OCI-LY1 (cell line): ENCODE measurements at regions not wholly inside any gene's neighbourhood (a gene's known extent, or its start where the extent isn't known, plus 50 kb on each side); places are given as distances from the start of the nearest gene placed in this dataset.

Experiments used
- H2AFZ ChIP-seq: fragments of 200-600 bp; sonication (generic), shearing (Covaris generic); 2 replicates; pipeline ENCODE4 v1.6.0; 2014; ENCODE audit warnings: antibody characterized with exemption, mild to moderate bottlenecking, low read length
- H3F3A ChIP-seq: fragments of 200-600 bp; sonication (generic), shearing (Covaris generic); 2 replicates; pipeline ENCODE4 v1.6.0; 2014; ENCODE audit warnings: mild to moderate bottlenecking, antibody characterized with exemption, low read length, moderate library complexity; ENCODE audit not compliant: insufficient read depth
- H3K27ac ChIP-seq: fragments of 200-600 bp; sonication (generic); 2 replicates; pipeline ENCODE4 v1.5.1; 2014; ENCODE audit warnings: low read length, mixed run types, mild to moderate bottlenecking, low read depth; ENCODE audit not compliant: poor library complexity, severe bottlenecking
- H3K27me3 ChIP-seq: fragments of 200-600 bp; sonication (generic); 2 replicates; pipeline ENCODE4 v1.6.0; 2014; ENCODE audit warnings: antibody characterized with exemption, mild to moderate bottlenecking, low read length, moderate library complexity; ENCODE audit not compliant: insufficient read depth
- H3K36me3 ChIP-seq: fragments of 200-600 bp; sonication (generic); 2 replicates; pipeline ENCODE4 v1.6.1; 2014; ENCODE audit warnings: mild to moderate bottlenecking, antibody characterized with exemption, low read length, moderate library complexity, mixed read lengths; ENCODE audit not compliant: insufficient read depth
- H3K4me1 ChIP-seq: fragments of 200-600 bp; sonication (generic); 2 replicates; pipeline ENCODE4 v1.5.1; 2014; ENCODE audit warnings: mild to moderate bottlenecking, low read length, moderate library complexity; ENCODE audit not compliant: insufficient read depth, severe bottlenecking
- H3K4me2 ChIP-seq: fragments of 200-600 bp; sonication (generic), shearing (Covaris generic); 2 replicates; pipeline ENCODE4 v1.6.1; 2014; ENCODE audit warnings: low read length
- H3K4me3 ChIP-seq: fragments of 200-600 bp; sonication (generic); 2 replicates; pipeline ENCODE4 v1.5.1; 2014; ENCODE audit warnings: low read length, low read depth, mild to moderate bottlenecking, mixed read lengths; ENCODE audit not compliant: poor library complexity, severe bottlenecking
- H3K79me2 ChIP-seq: fragments of 200-600 bp; shearing (Covaris generic); 2 replicates; pipeline ENCODE4 v1.6.1; 2016; ENCODE audit warnings: mixed run types, low read length, mixed read lengths; ENCODE audit not compliant: insufficient read depth
- H3K9ac ChIP-seq: fragments of 200-600 bp; sonication (generic), shearing (Covaris generic); 2 replicates; pipeline ENCODE4 v1.6.1; 2014; ENCODE audit warnings: mild to moderate bottlenecking, low read length, mixed read lengths
- H3K9me2 ChIP-seq: fragments of 200-600 bp; sonication (generic), shearing (Covaris generic); 2 replicates; pipeline ENCODE4 v1.6.1; 2014; ENCODE audit warnings: low read depth, mild to moderate bottlenecking, low read length, mixed read lengths
- H3K9me3 ChIP-seq: fragments of 200-600 bp; shearing (Covaris generic); 2 replicates; pipeline ENCODE4 v1.6.1; 2014; ENCODE audit warnings: low read length, mixed read lengths
- H4K20me1 ChIP-seq: fragments of 200-600 bp; sonication (generic), shearing (Covaris generic); 2 replicates; pipeline ENCODE4 v1.6.0; 2016; ENCODE audit warnings: mild to moderate bottlenecking, low read length; ENCODE audit not compliant: insufficient read depth
- CTCF ChIP-seq: fragments of 200-600 bp; sonication (generic), shearing (Covaris generic); IDR thresholded peaks from 2 replicates; pipeline ENCODE4 v1.5.1; 2017; ENCODE audit warnings: mild to moderate bottlenecking, antibody characterized with exemption, low read length, moderate library complexity, mixed read lengths
- EZH2 ChIP-seq: fragments of 200-600 bp; sonication (generic), shearing (Covaris generic); IDR thresholded peaks from 2 replicates; pipeline ENCODE4 v1.8.0; 2017; ENCODE audit warnings: borderline replicate concordance, mixed run types, mild to moderate bottlenecking, antibody characterized with exemption, low read length, moderate library complexity, mixed read lengths

- Histone ChIP-seq H3K9me3 (no peaks in the 10 kb centered on the region), H3K4me2 (no peak overlapping the region), H3K79me2 (no peaks in the 10 kb centered on the region), H3K27ac (no peak overlapping the region), H2AFZ (no peak overlapping the region), H3K9me2 (no peaks in the 10 kb centered on the region), H3F3A (no peaks in the 10 kb centered on the region), H3K9ac (no peak overlapping the region), H3K36me3 (no peaks in the 10 kb centered on the region), H4K20me1 (no peaks in the 10 kb centered on the region), H3K4me3 (no peak overlapping the region), H3K27me3 (no peaks in the 10 kb centered on the region), H3K4me1 (no peaks in the 10 kb centered on the region)
- TF ChIP-seq CTCF (no peak), EZH2 (no peak)
Measured at GRCh38 chr6:86629123-86629522, 308.2 kb upstream of the HTR1E start.

GRCh38 chr6:86619428-86619827 is 317.9 kb upstream of the HTR1E start:
- Histone ChIP-seq H4K20me1 (no peaks in the 10 kb centered on the region), H3F3A (no peaks in the 10 kb centered on the region), H3K27me3 (no peaks in the 10 kb centered on the region), H3K9me2 (no peaks in the 10 kb centered on the region), H3K27ac (no peak overlapping the region), H3K4me1 (no peaks in the 10 kb centered on the region), H2AFZ (no peak overlapping the region), H3K4me2 (no peak overlapping the region), H3K79me2 (no peaks in the 10 kb centered on the region), H3K9ac (no peak overlapping the region), H3K9me3 (no peaks in the 10 kb centered on the region), H3K4me3 (no peak overlapping the region), H3K36me3 (no peaks in the 10 kb centered on the region)
- TF ChIP-seq EZH2 (no peak), CTCF (no peak)

- Histone ChIP-seq H3K27ac (no peak overlapping the region), H2AFZ (no peak overlapping the region), H4K20me1 (no peaks in the 10 kb centered on the region), H3F3A (no peaks in the 10 kb centered on the region), H3K9ac (no peak overlapping the region), H3K4me2 (no peak overlapping the region), H3K79me2 (no peaks in the 10 kb centered on the region), H3K4me1 (no peaks in the 10 kb centered on the region), H3K27me3 (no peaks in the 10 kb centered on the region), H3K9me2 (no peaks in the 10 kb centered on the region), H3K4me3 (no peak overlapping the region), H3K36me3 (no peaks in the 10 kb centered on the region), H3K9me3 (no peaks in the 10 kb centered on the region)
- TF ChIP-seq CTCF (no peak), EZH2 (no peak)
Measured at GRCh38 chr6:86615299-86615698, 322.0 kb upstream of the HTR1E start.
